ENCODE measurements at regions not wholly inside any gene's neighbourhood (a gene's known extent, or its start where the extent isn't known, plus 50 kb on each side); places are given as distances from the start of the nearest gene placed in this dataset.

- no peak for TF ChIP-seq POLR2A (IDR thresholded peaks at IDR 0.05)
- TF ChIP-seq, protein P1, sequence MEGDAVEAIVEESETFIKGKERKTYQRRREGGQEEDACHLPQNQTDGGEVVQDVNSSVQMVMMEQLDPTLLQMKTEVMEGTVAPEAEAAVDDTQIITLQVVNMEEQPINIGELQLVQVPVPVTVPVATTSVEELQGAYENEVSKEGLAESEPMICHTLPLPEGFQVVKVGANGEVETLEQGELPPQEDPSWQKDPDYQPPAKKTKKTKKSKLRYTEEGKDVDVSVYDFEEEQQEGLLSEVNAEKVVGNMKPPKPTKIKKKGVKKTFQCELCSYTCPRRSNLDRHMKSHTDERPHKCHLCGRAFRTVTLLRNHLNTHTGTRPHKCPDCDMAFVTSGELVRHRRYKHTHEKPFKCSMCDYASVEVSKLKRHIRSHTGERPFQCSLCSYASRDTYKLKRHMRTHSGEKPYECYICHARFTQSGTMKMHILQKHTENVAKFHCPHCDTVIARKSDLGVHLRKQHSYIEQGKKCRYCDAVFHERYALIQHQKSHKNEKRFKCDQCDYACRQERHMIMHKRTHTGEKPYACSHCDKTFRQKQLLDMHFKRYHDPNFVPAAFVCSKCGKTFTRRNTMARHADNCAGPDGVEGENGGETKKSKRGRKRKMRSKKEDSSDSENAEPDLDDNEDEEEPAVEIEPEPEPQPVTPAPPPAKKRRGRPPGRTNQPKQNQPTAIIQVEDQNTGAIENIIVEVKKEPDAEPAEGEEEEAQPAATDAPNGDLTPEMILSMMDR (IDR thresholded peaks at IDR 0.05 in 4 of 5, conservative IDR thresholded peaks at IDR 0.05 in 1 of 5), result no peak
Observed at GRCh38 chr7:17601921-17602320, 303.5 kb downstream of the AHR start.
